Astrocyte of the cerebellum (primary cell): ENCODE measurements at regions not wholly inside any gene's neighbourhood (a gene's known extent, or its start where the extent isn't known, plus 50 kb on each side); places are given as distances from the start of the nearest gene placed in this dataset.

Experiments
- DNase-seq: peaks from one replicate; pipeline ENCODE4 v3.0.0-alpha.2; 2011; ENCODE audit warnings: low read depth
- H3K4me3 ChIP-seq: 2 replicates; pipeline ENCODE4 v1.5.1; 2011; ENCODE audit warnings: mild to moderate bottlenecking, low read depth, low read length, moderate library complexity
- CTCF ChIP-seq: IDR thresholded peaks from 2 replicates; pipeline ENCODE4 v1.5.1; 2012; ENCODE audit warnings: low read length, low read depth, moderate library complexity, mild to moderate bottlenecking; ENCODE audit errors: missing control alignments
- in situ Hi-C: cut with HindIII; loops from 2 replicates; pipeline ENCODE4 v1.10.0; 2017; ENCODE audit warnings: low sequenced_read_pairs

GRCh38 chr2:41662461-41662860 is 385.4 kb upstream of the PKDCC start:
- no peak for DNase-seq
- in situ Hi-C loops, result no loop called here
- H3K4me3 ChIP-seq, result no peak overlapping the region
- no peak for TF ChIP-seq CTCF

GRCh38 chr2:41663056-41663455 is 384.8 kb upstream of the PKDCC start:
- no peak for DNase-seq
- no peak for TF ChIP-seq CTCF
- in situ Hi-C loops, result no loop called here
- H3K4me3 ChIP-seq, result no peak overlapping the region

GRCh38 chr2:41668529-41668928 is 379.3 kb upstream of the PKDCC start:
- no peak for DNase-seq
- H3K4me3 ChIP-seq, result no peak overlapping the region
- no peak for TF ChIP-seq CTCF
- in situ Hi-C loops, result no loop called here

GRCh38 chr2:41678639-41679038 is 369.2 kb upstream of the PKDCC start:
- no peak overlapping the region for H3K4me3 ChIP-seq
- no peak for TF ChIP-seq CTCF
- in situ Hi-C loops, result no loop called here
- DNase-seq, result no peak

- no peak for TF ChIP-seq CTCF
- no peak overlapping the region for H3K4me3 ChIP-seq
- DNase-seq, result no peak
- in situ Hi-C loops, result no loop called here
Measured at GRCh38 chr2:41686156-41686555, 361.7 kb upstream of the PKDCC start.

- DNase-seq, result no peak
- no peak overlapping the region for H3K4me3 ChIP-seq
- in situ Hi-C loops, result loop anchor here (10.0 kb wide), 1 partner anchor 277 kb away; no protein-coding TSS in a partner anchor
- TF ChIP-seq CTCF, result no peak
Measured at GRCh38 chr2:41691561-41691960, 356.3 kb upstream of the PKDCC start.
